Hepatic stellate cell (primary cell): ENCODE measurements at regions not wholly inside any gene's neighbourhood (a gene's known extent, or its start where the extent isn't known, plus 50 kb on each side); places are given as distances from the start of the nearest gene placed in this dataset.

ENCODE experiments used
- DNase-seq: peaks from one replicate; pipeline ENCODE4 v3.0.0; 2011; ENCODE audit warnings: low spot score

DNA sequence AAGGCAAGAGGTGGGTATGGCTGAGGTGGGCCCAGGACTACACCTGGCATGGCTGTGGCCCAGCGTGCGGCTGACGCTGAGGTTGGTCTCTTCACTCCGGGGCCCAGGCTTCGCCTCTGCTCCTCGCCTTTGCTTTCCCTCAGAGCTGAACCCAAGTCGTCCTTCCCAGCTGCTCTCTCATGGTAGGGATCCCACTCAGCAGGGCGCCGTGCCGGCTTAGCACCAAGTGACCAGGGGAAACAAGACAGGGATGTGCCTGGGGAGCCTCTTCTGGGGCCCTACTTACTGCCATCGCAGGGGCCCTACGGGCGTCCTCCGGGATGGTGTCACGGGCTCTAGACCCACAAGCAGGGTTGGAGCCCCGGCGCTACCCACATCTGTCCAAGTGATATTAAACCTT lies 138.1 kb upstream of the ALKAL2 start:
- no peak for DNase-seq

DNA sequence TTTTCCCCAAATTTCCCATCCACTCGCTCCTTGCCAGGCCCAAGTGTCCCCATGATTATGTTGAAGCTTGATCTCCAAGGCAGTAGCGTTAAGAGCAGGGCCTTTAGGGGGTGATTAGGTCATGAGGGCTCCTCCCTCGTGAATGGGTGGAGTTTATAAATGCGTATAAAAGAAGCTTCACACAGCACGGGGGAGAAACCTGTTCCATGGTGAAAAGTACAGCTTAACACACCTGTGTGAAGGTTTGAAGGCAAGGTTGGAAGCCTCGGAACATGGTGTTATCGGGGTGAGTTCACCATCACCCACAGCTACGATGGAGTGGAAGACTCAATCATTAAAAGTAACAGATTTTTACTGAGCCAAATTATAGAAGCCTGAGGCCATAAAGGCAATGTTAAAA lies 137.4 kb upstream of the ALKAL2 start:
- DNase-seq: no peak

DNA sequence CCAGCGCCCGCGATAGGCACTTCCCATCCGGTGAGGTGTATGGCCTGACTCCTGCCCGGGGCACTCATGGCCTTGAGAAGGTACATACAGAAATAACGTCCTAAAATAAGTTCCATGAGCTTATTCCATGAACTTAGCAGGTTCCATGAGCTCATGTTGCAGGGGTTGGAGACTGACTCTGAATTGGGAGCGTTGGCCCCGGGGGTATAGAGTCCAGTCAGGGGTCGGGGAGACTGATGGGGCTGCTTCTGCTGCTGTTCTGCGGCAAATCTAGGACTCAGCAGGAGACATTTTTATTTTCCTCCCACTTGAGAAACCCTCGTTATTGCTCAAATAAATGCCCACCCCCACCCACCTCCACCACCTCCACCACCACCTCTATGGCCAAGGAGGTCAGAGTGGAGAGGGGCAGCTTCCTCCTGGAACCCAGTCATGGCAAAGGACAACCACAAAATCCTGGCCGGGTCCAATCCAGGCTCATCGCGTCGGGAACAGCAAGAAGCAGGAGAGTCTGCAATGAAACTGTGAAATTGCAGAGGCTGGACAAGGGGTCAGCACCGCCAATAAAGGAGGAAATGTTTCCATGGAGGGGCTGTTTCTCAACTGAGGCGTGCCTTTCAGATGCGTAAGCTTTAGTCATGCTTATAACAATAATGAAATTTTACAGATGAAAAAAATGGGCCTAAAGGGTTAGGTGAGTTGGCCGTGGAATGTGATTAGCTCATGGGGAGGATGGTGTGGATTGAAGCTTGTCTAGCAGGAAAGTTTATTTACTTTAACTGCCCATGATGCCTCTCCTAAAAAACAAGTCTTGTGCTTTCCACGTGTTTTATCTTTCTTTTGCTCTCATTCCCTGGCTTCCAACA lies 136.6 kb upstream of the ALKAL2 start:
- DNase-seq: no peak

DNA sequence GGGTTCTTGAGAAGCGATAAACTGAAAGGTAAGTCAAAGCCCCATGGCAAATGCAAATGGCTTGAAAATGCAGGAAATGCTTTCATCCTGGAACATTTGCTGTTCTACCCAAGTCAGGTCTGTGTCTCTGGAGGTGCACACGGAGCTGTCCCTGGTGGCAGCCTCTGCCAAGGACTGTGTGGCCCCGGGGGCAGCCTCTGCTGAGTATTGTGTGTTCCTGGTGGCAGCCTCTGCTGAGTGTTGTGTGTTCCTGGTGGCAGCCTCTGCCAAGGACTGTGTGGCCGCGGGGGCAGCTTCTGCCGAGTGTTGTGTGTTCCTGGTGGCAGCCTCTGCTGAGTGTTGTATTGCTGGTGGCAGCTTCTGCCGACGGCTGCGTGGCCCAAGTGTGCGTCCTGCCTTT lies 135.6 kb upstream of the ALKAL2 start:
- no peak for DNase-seq

DNA sequence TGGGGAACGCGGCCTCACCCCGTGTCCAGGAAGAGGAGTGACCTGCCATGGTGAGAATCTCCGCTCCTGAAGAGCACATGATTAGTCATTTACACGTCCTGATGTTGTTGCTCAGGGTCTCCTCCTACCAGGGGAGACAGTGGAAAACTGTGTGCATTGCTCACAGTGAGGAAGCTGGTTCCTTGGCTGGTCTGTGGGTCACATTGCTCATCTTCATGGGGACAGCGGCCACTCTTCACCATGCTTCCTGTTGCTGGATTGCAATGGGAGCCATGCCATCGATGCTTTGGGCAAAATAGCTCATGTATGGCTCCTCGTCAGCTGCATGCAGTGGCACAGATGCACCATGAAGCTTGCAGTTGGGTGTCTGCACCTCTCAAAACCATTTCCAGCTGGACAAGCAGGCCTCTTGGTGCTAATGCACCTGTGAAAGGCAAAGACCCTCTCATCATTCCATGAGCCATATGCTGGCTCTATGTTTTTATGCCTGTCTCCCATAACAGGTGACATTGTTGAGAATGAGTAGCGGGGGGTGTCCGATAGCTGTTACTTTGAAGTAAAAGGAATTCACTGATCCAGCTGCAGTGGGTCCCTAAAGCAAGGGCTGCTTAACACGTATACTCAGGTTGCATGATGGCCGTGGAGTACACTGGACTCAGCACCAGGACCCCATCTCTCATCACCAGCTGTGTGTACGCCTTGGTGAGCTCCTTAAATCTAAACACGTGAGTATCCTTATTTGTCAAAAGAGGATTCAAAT lies 135.0 kb upstream of the ALKAL2 start:
- no peak for DNase-seq

DNA sequence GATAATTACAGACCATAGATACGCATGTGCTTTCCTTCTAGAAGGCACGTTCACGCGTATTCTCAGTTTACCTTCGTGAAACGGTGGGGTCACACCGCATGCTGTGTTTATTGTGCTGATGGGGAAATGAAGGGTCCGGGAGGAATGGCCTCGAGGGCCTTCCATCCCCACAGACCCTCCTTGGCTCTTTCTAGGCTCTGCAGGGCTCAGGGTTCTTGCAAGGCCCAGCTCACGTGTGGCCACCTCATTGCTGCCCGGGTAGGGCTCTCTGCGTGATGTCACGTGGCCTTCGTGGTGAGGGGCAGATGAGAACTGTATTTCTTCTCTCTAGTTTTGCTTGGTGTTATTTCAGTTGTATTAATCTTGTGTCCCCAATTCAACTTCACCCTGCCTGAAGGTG lies 133.5 kb upstream of the ALKAL2 start:
- no peak for DNase-seq

DNA sequence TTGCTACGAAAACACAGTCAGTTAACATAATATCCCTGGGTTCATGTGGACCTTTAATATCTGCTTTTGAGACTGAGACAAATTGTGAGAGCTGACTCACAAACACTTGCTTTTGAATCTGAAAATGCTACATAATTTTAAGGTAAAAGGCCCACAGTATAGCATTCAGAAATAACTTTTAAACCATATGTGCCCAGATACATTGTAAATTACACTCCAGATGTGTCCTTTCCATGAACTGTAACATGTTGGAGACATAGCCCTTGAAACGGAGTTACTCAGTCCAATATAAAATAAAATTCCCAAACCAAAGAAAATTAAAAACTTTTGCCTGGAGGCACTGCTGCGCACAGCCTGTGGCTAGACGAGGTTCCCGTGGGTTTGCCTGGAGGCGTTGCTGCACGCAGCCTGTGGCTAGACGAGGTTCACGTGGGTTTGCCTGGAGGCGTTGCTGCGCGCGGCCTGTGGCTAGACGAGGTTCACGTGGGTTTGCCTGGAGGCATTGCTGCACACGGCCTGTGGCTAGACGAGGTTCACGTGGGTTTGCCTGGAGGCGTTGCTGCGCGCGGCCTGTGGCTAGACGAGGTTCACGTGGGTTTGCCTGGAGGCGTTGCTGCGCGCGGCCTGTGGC lies 131.9 kb upstream of the ALKAL2 start:
- DNase-seq: no peak

DNA sequence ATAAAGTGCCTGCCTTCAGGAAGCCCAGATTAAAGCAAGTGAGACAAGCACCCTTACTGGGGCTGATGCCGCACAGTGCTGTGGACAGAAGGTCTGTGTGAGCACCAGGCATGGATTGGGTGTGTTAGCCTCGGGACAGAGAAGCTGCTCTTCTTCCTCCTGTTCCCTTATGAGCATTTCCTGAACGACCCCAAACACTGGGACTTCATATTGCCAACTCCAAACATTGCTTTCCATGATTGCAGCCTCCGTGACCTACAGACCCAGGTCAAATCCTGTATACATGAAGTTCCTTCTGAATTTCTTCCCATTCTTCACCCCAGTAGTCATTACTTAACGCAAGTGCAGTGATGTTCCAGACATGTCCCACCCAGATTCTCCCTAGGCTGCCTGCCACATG lies 129.8 kb upstream of the ALKAL2 start:
- no peak for DNase-seq

DNA sequence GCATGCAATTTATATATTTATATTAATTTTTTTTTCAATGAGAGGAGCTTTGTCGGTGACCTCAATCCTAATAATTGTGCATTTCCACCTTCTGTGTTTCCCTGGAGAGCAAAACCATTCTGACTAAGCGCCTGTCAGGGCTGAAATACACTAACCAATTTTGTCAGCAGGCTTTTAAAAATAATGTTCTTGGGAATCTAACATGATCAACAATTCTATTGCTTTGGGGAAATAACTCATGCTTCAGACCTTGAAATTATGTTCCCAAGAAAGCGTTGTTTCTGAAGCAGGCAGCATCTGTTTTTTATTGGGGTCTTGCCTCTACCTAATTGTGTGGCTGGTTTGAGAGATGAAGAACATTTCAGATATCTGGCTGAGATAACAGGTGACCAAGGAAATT lies 129.1 kb upstream of the ALKAL2 start:
- DNase-seq: no peak

DNA sequence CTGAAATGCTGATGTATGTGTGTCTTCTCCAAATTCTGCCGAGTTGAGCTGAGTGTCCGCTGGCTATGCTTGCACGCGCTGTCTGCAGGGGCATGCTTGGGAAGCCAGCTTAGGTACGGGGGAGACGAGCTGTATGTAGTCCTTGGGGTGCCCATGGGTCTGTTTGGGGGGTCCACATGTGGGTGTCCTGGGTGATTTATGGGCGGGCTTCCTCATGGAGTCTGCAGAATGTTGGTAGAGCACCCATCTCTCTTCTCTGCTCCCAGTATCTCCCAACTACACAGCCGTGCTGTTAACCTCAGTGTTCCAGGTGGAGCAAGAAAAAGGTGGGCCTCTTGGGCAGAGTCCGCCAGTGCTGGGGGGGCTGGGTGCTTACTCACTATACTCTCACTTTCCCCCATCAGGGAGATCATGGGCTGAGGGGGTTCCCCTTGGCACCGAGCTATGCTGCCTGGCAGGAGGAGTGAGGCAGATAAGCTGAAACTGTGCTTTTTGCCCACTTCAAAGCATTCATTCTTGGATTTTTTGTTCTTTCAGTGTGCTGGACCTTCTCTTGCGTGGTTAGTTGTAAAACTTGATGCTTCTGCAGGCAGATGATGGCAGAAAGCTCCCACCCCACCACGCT lies 128.2 kb upstream of the ALKAL2 start:
- no peak for DNase-seq

DNA sequence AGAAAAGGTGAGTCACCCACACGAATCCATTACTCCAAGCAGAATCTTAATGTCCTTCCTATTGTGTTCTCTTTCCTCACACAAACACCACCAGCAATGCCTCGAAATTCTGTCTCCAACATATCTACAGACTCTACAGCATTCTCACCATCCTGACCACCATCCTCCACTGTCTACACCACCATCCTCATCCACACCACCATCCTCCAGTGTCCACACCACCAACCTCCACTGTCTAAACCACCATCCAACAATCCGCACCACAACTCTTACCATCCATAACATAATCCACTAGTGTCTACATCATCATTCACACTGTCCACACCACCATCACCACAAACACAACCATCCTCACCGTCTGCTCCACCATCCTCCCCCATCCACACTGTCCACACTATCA lies 121.6 kb upstream of the ALKAL2 start:
- no peak for DNase-seq

DNA sequence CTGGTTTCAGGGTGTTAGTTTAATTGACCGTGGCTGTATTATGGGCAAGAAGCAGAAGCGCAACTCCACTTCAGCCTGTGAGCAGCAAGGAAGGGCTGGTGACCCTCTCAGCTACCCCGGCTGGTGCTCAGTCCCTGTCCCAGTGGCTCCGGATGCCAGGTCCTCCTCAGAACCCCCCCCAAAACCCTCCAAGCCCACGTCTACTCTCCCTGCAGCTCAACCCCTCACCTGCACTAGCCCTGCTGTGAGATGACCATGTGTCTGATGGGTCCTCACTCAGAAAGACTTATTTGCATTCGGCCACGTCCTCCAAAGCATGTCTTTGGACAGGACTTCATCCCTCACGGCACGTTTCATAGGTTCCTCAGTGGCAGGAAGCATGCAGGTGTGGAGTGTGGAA lies 119.7 kb upstream of the ALKAL2 start:
- no peak for DNase-seq

DNA sequence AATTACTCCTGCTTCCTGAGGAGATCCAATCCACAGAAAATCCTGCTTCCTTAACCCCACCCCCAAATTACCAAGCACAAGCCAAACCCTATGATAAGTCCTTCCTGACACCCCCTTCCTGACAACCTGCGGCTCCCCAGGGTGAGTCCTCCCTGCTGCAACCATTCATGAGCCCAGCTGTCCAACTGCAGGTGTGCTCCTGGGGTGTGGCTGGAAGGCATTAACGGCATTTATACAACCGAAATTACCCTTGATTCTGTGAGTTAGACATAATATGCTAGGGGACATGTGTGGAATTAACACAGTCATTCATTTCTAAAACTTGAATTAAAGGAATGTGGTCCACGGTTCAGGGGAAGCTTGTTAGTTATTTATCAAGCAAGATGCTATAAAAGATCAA lies 119.0 kb upstream of the ALKAL2 start:
- no peak for DNase-seq

DNA sequence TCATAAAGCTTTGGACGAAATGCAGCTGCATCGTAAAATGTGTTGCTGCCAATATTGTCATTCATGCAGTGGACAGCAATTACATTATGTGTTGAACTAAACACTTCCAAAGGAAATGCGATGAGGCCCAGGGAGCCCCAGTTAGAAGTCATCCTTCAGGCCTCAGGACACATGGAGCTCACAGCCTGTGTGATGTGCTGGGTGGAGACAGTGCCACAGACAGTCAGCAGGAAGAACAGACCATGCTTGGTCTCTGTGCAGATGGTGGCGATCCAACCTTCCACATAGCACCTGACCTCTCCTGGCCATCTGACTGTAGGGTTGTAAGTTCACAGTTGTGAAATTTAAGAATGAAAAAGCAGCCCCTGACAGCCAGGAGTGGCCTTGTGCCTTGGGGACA lies 118.3 kb upstream of the ALKAL2 start:
- DNase-seq: no peak

DNA sequence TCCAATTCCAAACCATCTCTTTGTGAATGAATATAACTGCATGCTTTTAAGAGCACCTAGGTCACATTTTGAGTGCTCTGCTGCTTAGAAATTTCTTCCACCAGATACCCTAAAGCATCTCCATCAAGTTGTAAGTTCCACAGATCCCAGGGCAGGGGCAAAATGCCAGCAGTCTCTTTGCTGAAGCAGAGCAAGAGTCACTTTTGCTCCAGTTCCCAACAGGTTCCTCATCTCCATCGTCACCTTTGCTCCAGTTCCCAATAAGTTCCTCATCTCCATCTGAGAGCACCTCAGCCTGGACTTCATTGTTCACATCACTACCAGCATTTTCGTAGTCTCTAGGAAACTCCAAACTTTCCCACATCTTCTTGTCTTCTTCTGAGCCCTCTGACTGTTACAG lies 116.7 kb upstream of the ALKAL2 start:
- DNase-seq: no peak

DNA sequence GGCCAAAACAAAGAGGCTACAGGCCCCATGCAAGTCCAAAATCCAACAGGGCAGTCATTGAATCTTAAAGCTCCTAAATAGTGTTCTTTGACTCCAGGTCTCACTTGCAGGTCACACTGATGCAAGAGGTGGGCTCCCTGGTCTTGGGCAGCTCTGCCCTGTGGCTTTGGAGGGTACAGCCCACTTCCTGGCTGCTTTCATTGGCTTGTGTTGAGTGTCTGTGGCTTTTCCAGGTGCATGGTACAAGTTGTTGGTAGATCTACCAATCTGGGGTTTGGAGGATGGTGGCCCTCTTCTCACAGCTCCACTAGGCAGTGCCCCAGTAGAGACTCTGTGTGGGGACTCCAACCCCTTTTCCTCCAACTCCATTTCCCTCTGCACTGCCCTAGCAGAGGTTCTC lies 115.8 kb upstream of the ALKAL2 start:
- DNase-seq: no peak

DNA sequence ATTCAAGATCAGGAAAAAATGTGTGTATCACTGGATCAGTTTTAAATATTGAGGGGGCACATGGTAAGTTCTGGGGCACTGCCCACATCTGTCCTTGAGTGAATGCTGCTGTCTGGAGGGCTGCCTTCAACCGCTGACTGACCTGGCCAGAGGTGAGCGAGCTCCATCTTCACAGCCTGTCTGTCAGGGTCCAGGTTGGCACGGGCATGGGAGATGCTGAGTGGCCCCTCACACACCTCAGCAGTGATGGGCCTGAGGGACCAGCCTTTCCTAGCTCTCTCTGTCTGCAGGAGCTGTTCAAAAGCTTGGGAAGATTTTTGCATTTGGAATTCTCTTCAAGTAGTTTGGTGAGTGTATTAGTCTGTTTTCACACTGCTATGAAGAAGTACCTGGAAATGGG lies 114.8 kb upstream of the ALKAL2 start:
- DNase-seq: no peak

DNA sequence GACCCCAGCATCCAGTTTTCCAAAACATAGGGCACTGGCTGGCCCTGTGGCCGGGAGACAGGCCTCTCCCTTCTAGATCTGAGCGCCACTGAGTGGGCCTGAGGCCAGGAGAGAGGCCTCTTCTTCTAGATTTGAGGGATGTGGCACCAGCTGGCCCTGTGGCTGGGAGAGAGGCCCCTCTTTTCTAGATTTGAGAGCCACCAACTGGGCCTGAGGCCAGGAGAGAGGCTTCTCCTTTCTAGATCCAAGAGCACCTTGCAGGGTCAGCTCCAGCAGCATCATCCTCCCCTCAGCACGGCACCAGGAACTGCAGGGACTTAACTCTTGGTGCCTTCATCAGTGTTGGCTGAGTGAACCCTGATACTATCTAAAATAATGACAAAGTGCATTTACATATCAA lies 114.3 kb upstream of the ALKAL2 start:
- DNase-seq: no peak

DNA sequence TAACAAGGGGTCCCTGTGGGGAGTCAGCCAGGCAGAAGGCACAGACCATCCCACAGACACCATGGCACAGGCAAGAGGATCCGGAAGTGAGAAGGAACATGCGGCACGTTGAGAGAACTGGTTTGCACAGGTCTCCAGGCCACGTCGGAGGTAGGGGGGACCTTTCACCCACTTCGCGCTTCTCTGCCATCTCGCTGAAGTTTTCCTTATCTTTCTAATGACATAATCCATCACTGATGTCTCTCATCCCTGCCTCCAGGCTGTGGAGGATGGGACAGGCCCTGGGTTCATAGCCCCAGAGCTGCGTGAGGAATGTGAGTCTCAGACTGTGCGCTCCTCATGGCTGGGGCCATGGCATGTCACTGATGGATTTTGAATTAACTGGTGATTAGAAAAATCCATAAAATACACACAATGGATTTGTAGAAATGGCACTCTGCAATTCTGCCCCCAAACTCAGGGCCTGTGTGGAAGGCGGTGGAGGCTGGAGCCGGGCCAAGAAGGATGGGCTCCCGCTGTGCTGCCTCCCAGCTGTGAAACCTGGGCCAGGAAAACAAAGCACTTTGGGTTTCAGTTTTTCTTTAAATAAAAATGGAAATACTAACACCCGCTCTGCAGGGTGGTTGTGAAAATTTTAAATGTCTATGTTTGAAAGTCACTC lies 113.3 kb upstream of the ALKAL2 start:
- DNase-seq: no peak

DNA sequence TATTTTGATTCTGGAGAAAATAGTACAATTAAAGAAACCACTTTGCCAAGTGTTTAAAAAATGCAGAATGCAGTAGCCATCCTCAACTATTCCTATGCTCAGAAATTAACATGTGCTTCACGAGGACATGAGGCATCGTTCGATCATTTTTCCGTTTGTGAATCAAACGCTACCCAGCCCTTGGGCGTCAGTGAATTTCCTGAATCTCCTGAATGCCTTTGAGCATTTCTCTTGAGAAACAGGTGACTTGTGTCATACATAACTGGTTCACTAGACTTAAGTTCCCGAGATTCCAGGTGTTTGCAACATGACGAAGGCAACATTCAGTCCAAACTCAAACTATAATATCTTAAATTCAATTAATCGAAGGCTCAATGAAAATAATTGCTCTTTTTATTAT lies 110.0 kb upstream of the ALKAL2 start:
- no peak for DNase-seq

DNA sequence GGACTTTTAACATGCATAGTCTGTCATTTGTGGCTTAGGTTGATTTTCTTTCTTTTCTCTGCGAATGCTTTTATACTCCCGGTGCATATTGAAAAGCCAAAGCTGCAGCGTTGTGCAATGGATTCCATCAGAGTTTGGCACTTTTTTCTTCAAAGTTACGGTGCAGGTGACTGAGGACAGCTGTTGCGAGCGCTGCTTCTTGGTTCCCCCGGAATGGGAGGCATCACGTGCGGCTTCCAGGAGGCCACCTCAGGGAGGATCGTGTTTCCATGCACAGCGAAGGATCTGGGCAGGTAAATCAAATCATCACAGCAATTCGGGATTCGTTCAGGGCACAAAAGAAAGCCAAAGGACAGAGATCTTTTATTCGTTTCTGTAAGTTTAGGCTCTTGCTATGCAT lies 109.6 kb upstream of the ALKAL2 start:
- DNase-seq: no peak

DNA sequence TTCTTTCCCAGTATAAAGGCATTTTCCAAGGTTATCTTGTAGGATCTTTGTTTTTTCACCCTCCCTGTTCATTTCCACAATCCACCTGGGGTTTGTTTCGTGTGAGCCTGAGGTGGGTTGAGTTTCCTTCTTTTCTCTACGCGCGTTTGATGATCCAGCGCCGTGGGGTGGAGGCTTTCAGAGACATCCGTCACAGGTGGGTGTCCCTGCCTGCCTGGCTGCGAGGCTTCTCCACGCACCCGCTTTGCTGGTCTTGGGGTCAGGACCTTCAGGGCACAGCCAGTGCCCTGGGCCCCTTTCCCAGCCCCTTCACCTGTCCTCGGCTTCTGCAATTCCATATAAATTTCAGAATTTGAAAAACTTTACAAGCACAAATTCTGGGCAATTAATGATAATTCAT lies 109.0 kb upstream of the ALKAL2 start:
- no peak for DNase-seq
